ENCODE measurements at regions not wholly inside any gene's neighbourhood (a gene's known extent, or its start where the extent isn't known, plus 50 kb on each side); places are given as distances from the start of the nearest gene placed in this dataset.

DNA sequence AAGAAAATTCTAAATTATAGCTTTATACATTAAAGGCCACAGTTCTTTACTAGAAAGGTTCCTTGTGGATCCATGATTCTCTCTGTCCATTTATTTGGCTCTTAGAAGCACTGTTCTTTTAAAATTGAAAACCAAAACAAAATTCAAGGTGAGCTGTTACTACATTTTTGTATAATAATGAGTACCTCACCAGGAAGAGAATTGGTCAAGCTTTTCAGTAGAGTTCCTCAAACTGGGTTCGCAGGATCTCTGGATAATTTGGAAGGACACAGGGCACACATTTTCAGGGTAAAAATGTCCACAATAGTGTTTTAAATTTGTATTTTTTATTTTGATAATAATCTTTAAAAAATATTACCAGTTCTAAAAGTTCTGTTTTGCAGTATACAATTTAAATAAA, 93.0 kb downstream of the PPP1R3A start:
- DNase-seq (ENCODE audit: low read depth in 2 of 2, low spot score in 1 of 2) = no peak

- DNase-seq (ENCODE audit: low read depth in 2 of 2, low spot score in 1 of 2) = no peak
These were observed 94.5 kb downstream of the PPP1R3A start for GRCh38 chr7:113824117-113824823.

DNA sequence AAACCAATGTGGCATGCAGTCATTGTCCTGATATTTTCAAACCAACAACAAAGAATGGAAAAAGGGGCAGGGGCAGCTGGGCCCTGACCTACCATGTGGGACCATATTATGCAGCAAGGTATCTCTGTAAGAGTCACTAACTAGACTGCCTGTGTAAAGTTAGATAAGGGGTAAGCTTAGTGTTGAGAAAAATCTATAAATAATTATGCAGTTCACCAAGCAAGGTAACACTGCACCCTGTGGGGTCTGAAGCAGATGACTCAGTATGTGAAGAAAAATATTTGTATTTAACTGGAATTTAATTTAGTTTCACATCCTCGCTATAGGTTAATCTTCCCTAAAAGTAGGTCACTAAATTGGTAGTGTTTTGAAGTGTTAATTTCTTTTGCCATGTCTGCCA, 99.3 kb downstream of the PPP1R3A start:
- DNase-seq (ENCODE audit: low read depth in 2 of 2, low spot score in 1 of 2) = no peak

- DNase-seq (ENCODE audit: low read depth in 2 of 2, low spot score in 1 of 2) = no peak
These were observed 102.2 kb downstream of the PPP1R3A start for GRCh38 chr7:113816639-113817038.

GRCh38 chr7:113813471-113813870, 105.3 kb downstream of the PPP1R3A start:
- no peak for DNase-seq (ENCODE audit: low read depth in 2 of 2, low spot score in 1 of 2)

DNA sequence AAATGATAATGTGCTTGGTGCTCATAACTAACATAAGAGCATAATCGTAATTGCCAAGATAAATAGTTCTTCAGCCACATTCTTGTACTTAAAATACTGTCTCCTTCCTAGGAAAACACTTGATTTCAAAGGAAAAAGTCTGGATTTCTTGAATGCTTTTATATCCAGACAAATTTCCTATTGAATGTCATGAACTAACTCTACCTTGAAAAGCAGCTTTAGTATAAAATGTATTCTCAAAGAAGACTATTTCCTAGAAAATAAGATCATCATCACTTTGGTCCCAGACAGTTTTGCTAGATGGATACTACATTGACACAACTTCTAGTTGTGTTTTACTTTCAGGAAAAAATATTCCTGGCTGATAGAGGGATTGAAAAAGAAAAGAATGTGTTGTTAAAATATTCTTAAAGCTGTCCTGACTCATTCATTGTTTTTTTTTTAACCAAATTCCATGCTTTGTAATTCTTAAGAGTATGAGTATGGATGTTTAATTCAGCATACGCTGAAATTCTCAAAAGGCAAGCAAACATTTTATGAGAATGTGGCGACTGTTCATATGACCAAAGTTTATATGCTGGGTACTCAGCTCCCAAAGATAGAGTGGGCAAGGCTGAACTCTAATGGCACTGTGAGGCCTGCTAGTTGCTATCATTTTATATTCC, 106.1 kb downstream of the PPP1R3A start:
- no peak for DNase-seq (ENCODE audit: low read depth in 2 of 2, low spot score in 1 of 2)

GRCh38 chr7:113810080-113810744, 108.6 kb downstream of the PPP1R3A start:
- no peak for DNase-seq (ENCODE audit: low read depth in 2 of 2, low spot score in 1 of 2)

DNA sequence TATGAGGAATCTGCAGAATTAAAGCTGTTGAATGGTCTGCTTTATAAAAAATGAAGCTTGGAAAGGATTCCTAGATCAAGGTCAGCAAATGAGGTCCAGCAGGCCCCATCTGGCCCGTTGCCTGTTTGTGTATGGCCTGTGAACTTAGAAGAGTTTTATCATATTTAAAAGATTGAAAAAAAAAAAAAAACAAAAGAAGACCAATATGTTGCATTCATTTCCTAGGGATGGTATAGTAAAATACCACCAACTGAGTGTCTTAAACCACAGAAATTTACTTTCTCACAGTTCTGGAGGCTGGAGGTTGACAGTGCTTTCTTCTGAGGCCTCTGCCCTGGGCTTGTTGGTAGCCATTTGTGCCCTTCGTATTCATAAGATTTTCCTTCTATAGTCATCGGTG, 109.2 kb downstream of the PPP1R3A start:
- no peak for DNase-seq (ENCODE audit: low read depth in 2 of 2, low spot score in 1 of 2)

GRCh38 chr7:113806633-113807327, 112.0 kb downstream of the PPP1R3A start:
- no peak for DNase-seq (ENCODE audit: low read depth in 2 of 2, low spot score in 1 of 2)

DNA sequence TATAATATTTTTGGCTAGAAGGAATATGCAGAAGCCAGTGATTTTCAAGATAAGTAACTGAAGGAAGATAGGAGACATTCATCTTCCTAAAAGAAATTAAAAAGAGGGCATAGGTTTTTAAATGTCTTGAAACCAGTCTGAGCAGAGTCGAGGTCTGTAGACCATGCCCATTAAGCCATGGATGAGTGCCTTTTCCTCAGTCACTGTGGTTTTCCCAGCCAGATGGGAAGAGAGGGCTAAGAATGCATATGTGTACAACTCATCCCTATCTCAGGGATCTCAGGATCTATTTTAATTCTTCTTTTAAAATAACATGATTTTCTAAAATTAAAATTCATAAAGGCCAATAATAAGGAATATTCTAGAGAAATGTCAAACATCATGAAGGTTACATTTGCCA, 112.8 kb downstream of the PPP1R3A start:
- no peak for DNase-seq (ENCODE audit: low read depth in 2 of 2, low spot score in 1 of 2)

DNA sequence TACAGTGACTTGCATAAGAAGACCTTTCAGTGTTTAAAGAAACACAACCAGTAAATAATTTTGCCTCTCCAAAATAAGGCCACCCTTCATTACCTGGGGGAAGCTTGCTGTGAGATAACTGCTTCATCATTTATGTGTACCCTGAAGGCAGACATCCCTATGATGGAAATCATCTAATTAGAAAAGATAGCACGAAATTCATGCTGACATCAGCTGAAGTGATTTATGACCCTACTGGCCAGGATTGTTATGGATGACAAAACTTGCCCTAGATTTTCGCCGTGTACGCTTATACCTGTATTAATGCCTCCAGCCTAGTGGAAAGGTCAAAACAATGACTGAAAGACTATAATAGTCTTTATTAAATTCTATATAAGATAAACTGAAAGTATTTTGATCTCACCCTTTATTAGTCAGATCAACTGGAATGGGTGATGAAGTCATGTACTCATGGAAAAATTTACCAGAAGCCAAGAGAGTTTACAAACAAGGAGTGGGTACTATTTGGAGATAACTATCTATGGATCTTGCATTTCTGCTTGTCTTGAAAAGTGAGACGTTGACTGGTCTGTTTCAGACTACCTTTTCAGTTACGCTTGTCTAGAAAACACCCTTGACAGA, 114.2 kb downstream of the PPP1R3A start:
- no peak for DNase-seq (ENCODE audit: low read depth in 2 of 2, low spot score in 1 of 2)

- DNase-seq (ENCODE audit: low read depth in 2 of 2, low spot score in 1 of 2) = no peak
These were observed 117.1 kb downstream of the PPP1R3A start for GRCh38 chr7:113801751-113802150.

DNA sequence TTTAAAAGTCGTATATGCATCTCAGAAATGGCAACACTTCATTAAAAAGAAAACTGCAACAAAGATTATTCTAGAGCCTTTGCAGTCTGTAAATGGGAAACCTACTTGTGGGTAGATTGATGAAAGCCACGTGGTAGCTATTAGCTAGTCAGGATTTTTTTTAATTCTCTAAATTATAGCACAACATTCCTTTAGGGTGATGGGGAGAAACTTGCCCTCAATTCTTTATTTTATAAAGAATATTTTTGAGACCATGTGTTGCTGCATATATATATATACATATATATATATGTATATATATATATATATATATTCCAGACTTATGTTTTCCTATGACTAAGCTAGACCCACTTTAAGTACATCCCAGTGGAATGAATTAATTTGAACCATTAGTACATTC, 118.0 kb downstream of the PPP1R3A start:
- DNase-seq (ENCODE audit: low read depth in 2 of 2, low spot score in 1 of 2) = no peak

DNA sequence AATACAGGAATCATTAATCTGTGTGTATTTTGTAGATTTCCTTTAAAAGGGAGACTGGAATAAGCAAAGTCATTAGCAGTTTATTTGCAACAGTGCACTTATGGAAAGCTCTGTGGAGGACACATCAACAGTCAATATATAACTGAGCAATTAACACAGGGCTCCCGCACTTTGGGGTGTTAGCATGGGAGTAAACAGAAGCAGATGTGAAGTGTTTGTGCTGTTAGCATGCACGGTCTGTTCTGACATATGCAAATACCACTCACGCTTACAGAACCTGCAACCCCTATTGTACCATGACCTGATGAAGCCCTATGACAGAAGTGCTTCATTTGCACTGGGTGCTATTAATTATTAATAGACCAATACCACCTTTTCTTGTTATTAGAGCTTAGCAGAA, 118.9 kb downstream of the PPP1R3A start:
- no peak for DNase-seq (ENCODE audit: low read depth in 2 of 2, low spot score in 1 of 2)

- DNase-seq (ENCODE audit: low read depth in 2 of 2, low spot score in 1 of 2) = no peak
These were observed 121.3 kb downstream of the PPP1R3A start for GRCh38 chr7:113797420-113798010.

DNA sequence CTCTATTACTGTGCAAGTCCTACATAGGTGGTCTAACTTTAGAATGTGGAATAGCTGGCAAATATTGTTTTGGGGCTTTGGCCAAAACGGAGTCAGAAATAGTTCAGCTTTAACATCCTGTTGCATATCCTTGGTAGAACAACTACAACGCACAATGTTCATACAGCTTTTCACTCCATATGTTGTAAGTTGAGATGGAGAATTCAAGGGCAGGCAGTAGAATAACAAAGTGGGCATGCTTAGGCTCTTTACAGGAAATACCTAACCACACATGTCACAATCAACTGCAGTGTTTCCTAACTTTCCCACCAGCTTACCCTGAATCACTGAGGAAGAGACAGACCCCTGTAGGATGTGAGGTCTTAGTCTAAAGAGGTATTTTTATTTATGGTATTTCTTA, 122.3 kb downstream of the PPP1R3A start:
- DNase-seq (ENCODE audit: low read depth in 2 of 2, low spot score in 1 of 2) = no peak

- no peak for DNase-seq (ENCODE audit: low read depth in 2 of 2, low spot score in 1 of 2)
These were observed 124.2 kb downstream of the PPP1R3A start for GRCh38 chr7:113794573-113794972.

GRCh38 chr7:113793171-113793570, 125.6 kb downstream of the PPP1R3A start:
- DNase-seq (ENCODE audit: low read depth in 2 of 2, low spot score in 1 of 2) = no peak

DNA sequence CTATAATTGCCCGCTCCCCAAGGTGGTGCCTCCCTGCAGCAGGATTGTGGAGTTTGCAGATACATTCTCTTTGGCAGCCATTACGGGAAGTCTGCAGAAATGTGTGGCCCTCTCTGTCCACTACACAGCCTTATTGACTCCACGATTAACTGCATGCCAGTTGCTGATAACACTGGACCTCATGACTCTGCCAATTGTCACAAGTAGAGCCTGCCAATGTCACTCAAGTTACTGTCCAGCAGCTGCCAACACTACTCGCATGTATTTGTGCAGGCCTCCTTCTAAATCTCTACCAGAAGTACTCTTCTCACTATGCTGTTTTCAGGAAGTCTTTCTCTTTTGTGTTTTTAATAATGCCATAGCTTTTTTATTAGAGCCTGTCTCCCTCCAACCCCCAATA, 128.8 kb downstream of the PPP1R3A start:
- DNase-seq (ENCODE audit: low read depth in 2 of 2, low spot score in 1 of 2) = no peak

DNA sequence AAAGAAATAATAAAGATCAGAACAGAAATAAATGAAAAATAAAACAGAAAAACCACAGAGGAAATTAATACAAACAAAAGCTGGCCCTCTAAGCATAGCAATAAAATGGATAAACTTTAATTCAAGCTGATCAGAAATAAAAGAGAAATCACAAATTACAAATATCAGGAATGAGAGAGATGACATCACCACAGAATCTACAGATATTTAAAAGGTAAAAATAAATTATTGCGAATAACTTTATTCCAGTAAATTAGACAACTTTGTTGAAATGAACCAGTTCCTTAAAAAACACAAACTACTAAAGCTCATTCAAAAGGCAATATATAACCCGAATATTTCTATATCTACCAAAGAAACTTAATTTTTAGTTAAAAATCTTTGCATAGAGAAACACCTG, 131.7 kb downstream of the PPP1R3A start:
- DNase-seq (ENCODE audit: low read depth in 2 of 2, low spot score in 1 of 2) = no peak

- no peak for DNase-seq (ENCODE audit: low read depth in 2 of 2, low spot score in 1 of 2)
These were observed 133.9 kb downstream of the PPP1R3A start for GRCh38 chr7:113784956-113785355.

Measured in stimulated activated CD8-positive, alpha-beta memory T cell treated with anti-CD3 and anti-CD28 coated beads, Interleukin-4, amount 100 ng/mL, for 1 hour (primary cell).